OCI-LY1 (cell line): ENCODE measurements at regions not wholly inside any gene's neighbourhood (a gene's known extent, or its start where the extent isn't known, plus 50 kb on each side); places are given as distances from the start of the nearest gene placed in this dataset.

Source experiments
- H2AFZ ChIP-seq: fragments of 200-600 bp; sonication (generic), shearing (Covaris generic); 2 replicates; pipeline ENCODE4 v1.6.0; 2014; ENCODE audit warnings: antibody characterized with exemption, mild to moderate bottlenecking, low read length
- H3F3A ChIP-seq: fragments of 200-600 bp; sonication (generic), shearing (Covaris generic); 2 replicates; pipeline ENCODE4 v1.6.0; 2014; ENCODE audit warnings: mild to moderate bottlenecking, antibody characterized with exemption, low read length, moderate library complexity; ENCODE audit not compliant: insufficient read depth
- H3K27ac ChIP-seq: fragments of 200-600 bp; sonication (generic); 2 replicates; pipeline ENCODE4 v1.5.1; 2014; ENCODE audit warnings: low read length, mixed run types, mild to moderate bottlenecking, low read depth; ENCODE audit not compliant: poor library complexity, severe bottlenecking
- H3K27me3 ChIP-seq: fragments of 200-600 bp; sonication (generic); 2 replicates; pipeline ENCODE4 v1.6.0; 2014; ENCODE audit warnings: antibody characterized with exemption, mild to moderate bottlenecking, low read length, moderate library complexity; ENCODE audit not compliant: insufficient read depth
- H3K36me3 ChIP-seq: fragments of 200-600 bp; sonication (generic); 2 replicates; pipeline ENCODE4 v1.6.1; 2014; ENCODE audit warnings: mild to moderate bottlenecking, antibody characterized with exemption, low read length, moderate library complexity, mixed read lengths; ENCODE audit not compliant: insufficient read depth
- H3K4me1 ChIP-seq: fragments of 200-600 bp; sonication (generic); 2 replicates; pipeline ENCODE4 v1.5.1; 2014; ENCODE audit warnings: mild to moderate bottlenecking, low read length, moderate library complexity; ENCODE audit not compliant: insufficient read depth, severe bottlenecking
- H3K4me2 ChIP-seq: fragments of 200-600 bp; sonication (generic), shearing (Covaris generic); 2 replicates; pipeline ENCODE4 v1.6.1; 2014; ENCODE audit warnings: low read length
- H3K4me3 ChIP-seq: fragments of 200-600 bp; sonication (generic); 2 replicates; pipeline ENCODE4 v1.5.1; 2014; ENCODE audit warnings: low read length, low read depth, mild to moderate bottlenecking, mixed read lengths; ENCODE audit not compliant: poor library complexity, severe bottlenecking
- H3K79me2 ChIP-seq: fragments of 200-600 bp; shearing (Covaris generic); 2 replicates; pipeline ENCODE4 v1.6.1; 2016; ENCODE audit warnings: mixed run types, low read length, mixed read lengths; ENCODE audit not compliant: insufficient read depth
- H3K9ac ChIP-seq: fragments of 200-600 bp; sonication (generic), shearing (Covaris generic); 2 replicates; pipeline ENCODE4 v1.6.1; 2014; ENCODE audit warnings: mild to moderate bottlenecking, low read length, mixed read lengths
- H3K9me2 ChIP-seq: fragments of 200-600 bp; sonication (generic), shearing (Covaris generic); 2 replicates; pipeline ENCODE4 v1.6.1; 2014; ENCODE audit warnings: low read depth, mild to moderate bottlenecking, low read length, mixed read lengths
- H3K9me3 ChIP-seq: fragments of 200-600 bp; shearing (Covaris generic); 2 replicates; pipeline ENCODE4 v1.6.1; 2014; ENCODE audit warnings: low read length, mixed read lengths
- H4K20me1 ChIP-seq: fragments of 200-600 bp; sonication (generic), shearing (Covaris generic); 2 replicates; pipeline ENCODE4 v1.6.0; 2016; ENCODE audit warnings: mild to moderate bottlenecking, low read length; ENCODE audit not compliant: insufficient read depth
- EZH2 ChIP-seq: fragments of 200-600 bp; sonication (generic), shearing (Covaris generic); IDR thresholded peaks from 2 replicates; pipeline ENCODE4 v1.8.0; 2017; ENCODE audit warnings: borderline replicate concordance, mixed run types, mild to moderate bottlenecking, antibody characterized with exemption, low read length, moderate library complexity, mixed read lengths
- TF ChIP-seq, protein P1 (sequence below): fragments of 200-600 bp; sonication (generic), shearing (Covaris generic); IDR thresholded peaks from 2 replicates; pipeline ENCODE4 v1.5.1; 2017; ENCODE audit warnings: mild to moderate bottlenecking, antibody characterized with exemption, low read length, moderate library complexity, mixed read lengths

DNA sequence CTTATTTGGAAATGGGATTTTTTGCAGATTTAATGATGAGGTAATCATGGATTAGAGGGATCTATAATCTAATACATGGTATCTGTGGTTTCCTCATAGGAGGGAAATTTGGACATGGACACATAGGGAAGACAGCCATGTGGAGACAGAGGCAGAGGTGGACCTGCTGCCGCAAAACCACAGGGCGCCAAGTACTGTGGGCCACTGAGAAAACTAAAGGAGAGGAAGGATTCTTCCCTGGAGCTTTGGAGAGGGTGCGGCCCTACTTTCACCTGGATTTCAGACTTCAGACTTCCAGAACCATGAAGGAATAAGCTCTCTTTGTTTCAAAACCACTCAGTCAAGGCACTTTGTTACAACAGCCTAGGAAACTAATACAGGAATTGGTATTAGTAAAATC lies 149.4 kb upstream of the AKR1E2 start:
- H3K4me1 ChIP-seq = no peaks in the 10 kb centered on the region
- no peak overlapping the region for H3K4me2 ChIP-seq
- H3K9ac ChIP-seq = no peak overlapping the region
- H3K9me2 ChIP-seq = no peaks in the 10 kb centered on the region
- H3K79me2 ChIP-seq = no peaks in the 10 kb centered on the region
- no peak overlapping the region for H2AFZ ChIP-seq
- no peaks in the 10 kb centered on the region for H4K20me1 ChIP-seq
- no peaks in the 10 kb centered on the region for H3K36me3 ChIP-seq
- H3F3A ChIP-seq = no peaks in the 10 kb centered on the region
- no peak overlapping the region for H3K4me3 ChIP-seq
- H3K27ac ChIP-seq = no peak overlapping the region
- no peak for TF ChIP-seq EZH2
- TF ChIP-seq, protein P1, sequence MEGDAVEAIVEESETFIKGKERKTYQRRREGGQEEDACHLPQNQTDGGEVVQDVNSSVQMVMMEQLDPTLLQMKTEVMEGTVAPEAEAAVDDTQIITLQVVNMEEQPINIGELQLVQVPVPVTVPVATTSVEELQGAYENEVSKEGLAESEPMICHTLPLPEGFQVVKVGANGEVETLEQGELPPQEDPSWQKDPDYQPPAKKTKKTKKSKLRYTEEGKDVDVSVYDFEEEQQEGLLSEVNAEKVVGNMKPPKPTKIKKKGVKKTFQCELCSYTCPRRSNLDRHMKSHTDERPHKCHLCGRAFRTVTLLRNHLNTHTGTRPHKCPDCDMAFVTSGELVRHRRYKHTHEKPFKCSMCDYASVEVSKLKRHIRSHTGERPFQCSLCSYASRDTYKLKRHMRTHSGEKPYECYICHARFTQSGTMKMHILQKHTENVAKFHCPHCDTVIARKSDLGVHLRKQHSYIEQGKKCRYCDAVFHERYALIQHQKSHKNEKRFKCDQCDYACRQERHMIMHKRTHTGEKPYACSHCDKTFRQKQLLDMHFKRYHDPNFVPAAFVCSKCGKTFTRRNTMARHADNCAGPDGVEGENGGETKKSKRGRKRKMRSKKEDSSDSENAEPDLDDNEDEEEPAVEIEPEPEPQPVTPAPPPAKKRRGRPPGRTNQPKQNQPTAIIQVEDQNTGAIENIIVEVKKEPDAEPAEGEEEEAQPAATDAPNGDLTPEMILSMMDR = no peak
- H3K9me3 ChIP-seq = no peaks in the 10 kb centered on the region
- H3K27me3 ChIP-seq = no peaks in the 10 kb centered on the region

DNA sequence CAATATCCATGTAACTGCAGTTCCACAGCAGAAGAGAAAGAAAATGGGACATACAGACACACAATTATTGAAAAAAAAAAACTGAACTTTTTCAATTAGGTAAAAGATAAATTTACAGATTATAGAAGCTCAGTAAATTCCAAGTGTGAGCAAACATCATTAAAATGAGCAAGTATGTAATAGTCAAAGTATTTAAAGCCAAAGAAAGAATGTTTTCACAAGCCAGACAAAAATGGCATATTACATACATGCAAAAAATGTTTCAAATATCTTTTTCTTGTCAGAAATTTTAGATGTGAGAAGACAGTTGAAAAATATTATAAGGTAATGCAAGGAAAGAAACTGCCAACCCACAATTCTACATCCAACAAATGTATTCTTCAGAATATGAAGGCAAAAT lies 150.2 kb upstream of the AKR1E2 start:
- Histone ChIP-seq H3K4me1 (no peaks in the 10 kb centered on the region), H3K4me2 (no peak overlapping the region), H3K4me3 (no peak overlapping the region), H3K27me3 (no peaks in the 10 kb centered on the region), H3K79me2 (no peaks in the 10 kb centered on the region), H3K9me2 (no peaks in the 10 kb centered on the region), H2AFZ (no peak overlapping the region), H3K36me3 (no peaks in the 10 kb centered on the region), H3K9me3 (no peaks in the 10 kb centered on the region), H3K9ac (no peak overlapping the region), H3K27ac (no peak overlapping the region), H4K20me1 (no peaks in the 10 kb centered on the region), H3F3A (no peaks in the 10 kb centered on the region)
- TF ChIP-seq, protein P1 = no peak

DNA sequence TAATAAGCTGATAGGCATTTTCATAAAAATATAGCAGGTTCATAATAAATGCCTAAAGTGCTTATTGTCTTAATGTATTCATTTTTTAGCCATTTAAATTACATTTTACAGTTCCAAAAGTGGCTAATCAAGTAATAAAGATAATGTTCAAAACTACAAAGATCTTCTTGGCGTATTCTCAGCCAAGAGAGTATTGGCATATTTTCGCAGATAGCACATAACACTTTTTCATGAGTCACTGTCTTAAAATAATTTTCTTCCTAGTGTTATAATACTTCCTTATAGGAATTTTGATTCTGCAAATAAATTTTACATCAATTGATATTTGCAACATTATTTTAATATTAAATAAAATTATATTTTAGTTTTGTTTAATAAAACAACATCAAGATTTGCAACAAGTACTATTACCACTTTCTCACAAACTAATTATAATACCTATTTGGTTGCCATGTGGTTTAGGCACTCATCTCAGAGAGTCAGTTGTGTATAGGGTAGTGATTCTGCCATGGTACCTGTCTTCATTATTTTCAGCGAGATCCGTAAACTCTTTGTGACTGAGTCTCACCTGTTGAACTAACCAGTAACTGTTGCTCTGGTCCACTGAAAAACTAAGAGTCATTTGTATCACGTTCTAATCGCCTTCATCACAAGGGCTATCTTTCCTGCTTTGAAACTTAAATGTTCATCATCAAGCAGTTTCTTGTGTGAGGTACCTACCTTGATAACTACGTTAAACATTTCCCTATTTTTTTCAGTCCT lies 152.5 kb upstream of the AKR1E2 start:
- no peak overlapping the region for H3K27ac ChIP-seq
- no peaks in the 10 kb centered on the region for H3K4me1 ChIP-seq
- no peaks in the 10 kb centered on the region for H3K36me3 ChIP-seq
- no peaks in the 10 kb centered on the region for H3F3A ChIP-seq
- no peaks in the 10 kb centered on the region for H4K20me1 ChIP-seq
- H2AFZ ChIP-seq = no peak overlapping the region
- no peaks in the 10 kb centered on the region for H3K9me2 ChIP-seq
- no peaks in the 10 kb centered on the region for H3K9me3 ChIP-seq
- H3K27me3 ChIP-seq = no peaks in the 10 kb centered on the region
- no peaks in the 10 kb centered on the region for H3K79me2 ChIP-seq
- no peak overlapping the region for H3K9ac ChIP-seq
- H3K4me3 ChIP-seq = no peak overlapping the region
- H3K4me2 ChIP-seq = no peak overlapping the region
- no peak for TF ChIP-seq EZH2
- TF ChIP-seq, protein P1 = no peak
